Ovary (tissue), 7 donors: ENCODE measurements at regions not wholly inside any gene's neighbourhood (a gene's known extent, or its start where the extent isn't known, plus 50 kb on each side); places are given as distances from the start of the nearest gene placed in this dataset.
A peak's percentile ranks its signal among the peaks of the same experiment; 100 is the strongest.

Experiments
- DNase-seq, 5 donors: peaks; one replicate each; pipeline ENCODE4 v3.0.0-alpha.2; 2019 to 2020
- H3K27ac ChIP-seq, 2 donors: fragments of 200-600 bp; one replicate each; pipeline versions ENCODE4 v1.5.1 to v1.8.0; 2019 to 2022
- H3K27me3 ChIP-seq: fragments of 200-600 bp; one replicate; pipeline ENCODE4 v1.8.0; 2022
- H3K36me3 ChIP-seq: fragments of 200-600 bp; sonication (generic); one replicate; pipeline ENCODE4 v1.5.1; 2019
- H3K4me1 ChIP-seq: one replicate; pipeline ENCODE4 v1.8.1; 2013; ENCODE audit warnings: mild to moderate bottlenecking, moderate library complexity; ENCODE audit not compliant: insufficient read depth
- H3K4me3 ChIP-seq: fragments of 200-600 bp; sonication (generic); one replicate; pipeline ENCODE4 v1.5.1; 2017
- H3K9me3 ChIP-seq, 2 donors: fragments of 200-600 bp in 1 of 2; sonication (generic) in 1 of 2; one replicate each; pipeline versions ENCODE4 v1.5.1 to v1.8.1; 2013 to 2019; ENCODE audit warnings: mild to moderate bottlenecking in 1 of 2, moderate library complexity in 1 of 2
- EP300 ChIP-seq: sonication (generic); formaldehyde crosslinking; IDR thresholded peaks from one replicate; pipeline ENCODE4 v1.6.1; 2017; ENCODE audit warnings: antibody characterized with exemption
- POLR2A ChIP-seq: fragments of 450-650 bp; IDR thresholded peaks from one replicate; pipeline ENCODE4 v1.6.1; 2017; ENCODE audit warnings: antibody characterized with exemption, mild to moderate bottlenecking, moderate library complexity
- WGBS, 3 donors: extraction: QIAGEN DNeasy Blood & Tissue Kit in 1 of 3; methylation state at CpG; one replicate each; pipeline versions ENCODE4 v1.1.5 to v1.1.7; 2013 to 2017; 5-methylcytosine and 5-hydroxymethylcytosine counted together
- intact Hi-C, 4 donors: fragments of 100-400 bp; cut with DNase I; formaldehyde crosslinking; loops; one replicate each; pipeline versions ENCODE4 v1.11.0 to v1.15.1; 2022 to 2023
- TF ChIP-seq, protein P1 (sequence below), 3 donors: fragments of 450-650 bp in 2 of 3; fragments of 200-600 bp in 1 of 3; IDR thresholded peaks; one replicate each; pipeline versions ENCODE4 v1.5.1 to v1.8.0; 2016 to 2022; ENCODE audit warnings: antibody characterized with exemption in 3 of 3, mild to moderate bottlenecking in 1 of 3
- donor health status: DM: no; HTN: no; CAD: no; lungs with moderate emphysema.
- donor health status: DM: no; HTN: no; CAD: no.
- donor health status: Bipolar disorder and iron deficiency.
- donor health status: DM: no; HTN: no; CAD: no.
- donor health status: DM: yes; HTN: yes; CAD: no.

DNA sequence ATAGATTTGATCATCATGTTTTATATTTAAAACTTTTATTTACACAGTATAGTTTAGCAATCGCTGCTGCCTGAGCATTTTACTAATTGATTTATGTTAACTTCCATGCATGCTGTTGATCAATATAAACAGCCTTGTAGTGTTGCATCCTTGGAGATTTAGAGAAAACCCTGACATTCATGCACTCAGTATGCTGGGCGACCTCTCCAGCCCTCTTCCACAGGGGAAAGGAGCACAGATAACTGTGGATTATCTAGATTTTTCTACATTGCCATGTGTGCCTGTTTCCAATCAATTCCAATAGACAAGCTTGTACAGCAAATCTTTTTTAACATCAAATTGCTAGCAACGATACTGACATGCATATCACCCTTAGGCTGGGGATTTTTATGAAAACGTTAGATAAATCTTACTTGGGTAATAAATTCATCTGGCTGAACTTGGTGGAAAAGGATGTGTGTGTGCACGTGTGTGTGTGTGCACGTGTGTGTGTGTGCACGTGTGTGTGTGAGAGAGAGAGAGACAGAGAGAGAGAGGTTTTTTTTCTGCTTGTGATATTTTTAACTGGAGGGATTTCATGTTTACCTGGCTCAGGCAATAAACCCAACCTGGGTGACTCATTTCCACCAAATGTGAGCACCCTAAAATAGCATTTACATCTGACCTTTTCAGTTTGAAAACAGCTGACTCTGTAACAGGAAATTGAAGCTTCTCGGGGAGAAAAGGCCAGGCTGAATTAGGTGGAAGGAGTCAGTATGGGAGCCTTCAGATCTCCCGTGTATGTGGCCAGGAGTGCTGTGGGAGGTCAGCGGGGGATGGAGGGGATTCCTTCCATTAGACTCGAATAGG is 339.8 kb downstream of the PRDM2 start:
- H3K36me3 ChIP-seq = no peaks in the 10 kb centered on the region
- DNase-seq = no peak
- no peaks in the 10 kb centered on the region for H3K9me3 ChIP-seq
- H3K27ac ChIP-seq = no peak overlapping the region
- no peak overlapping the region for H3K4me3 ChIP-seq
- no peaks in the 10 kb centered on the region for H3K4me1 ChIP-seq
- H3K27me3 ChIP-seq = no peaks in the 10 kb centered on the region
- intact Hi-C loops = no loop called here
- no peak for TF ChIP-seq POLR2A
- TF ChIP-seq EP300 = no peak
- TF ChIP-seq, protein P1, sequence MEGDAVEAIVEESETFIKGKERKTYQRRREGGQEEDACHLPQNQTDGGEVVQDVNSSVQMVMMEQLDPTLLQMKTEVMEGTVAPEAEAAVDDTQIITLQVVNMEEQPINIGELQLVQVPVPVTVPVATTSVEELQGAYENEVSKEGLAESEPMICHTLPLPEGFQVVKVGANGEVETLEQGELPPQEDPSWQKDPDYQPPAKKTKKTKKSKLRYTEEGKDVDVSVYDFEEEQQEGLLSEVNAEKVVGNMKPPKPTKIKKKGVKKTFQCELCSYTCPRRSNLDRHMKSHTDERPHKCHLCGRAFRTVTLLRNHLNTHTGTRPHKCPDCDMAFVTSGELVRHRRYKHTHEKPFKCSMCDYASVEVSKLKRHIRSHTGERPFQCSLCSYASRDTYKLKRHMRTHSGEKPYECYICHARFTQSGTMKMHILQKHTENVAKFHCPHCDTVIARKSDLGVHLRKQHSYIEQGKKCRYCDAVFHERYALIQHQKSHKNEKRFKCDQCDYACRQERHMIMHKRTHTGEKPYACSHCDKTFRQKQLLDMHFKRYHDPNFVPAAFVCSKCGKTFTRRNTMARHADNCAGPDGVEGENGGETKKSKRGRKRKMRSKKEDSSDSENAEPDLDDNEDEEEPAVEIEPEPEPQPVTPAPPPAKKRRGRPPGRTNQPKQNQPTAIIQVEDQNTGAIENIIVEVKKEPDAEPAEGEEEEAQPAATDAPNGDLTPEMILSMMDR (IDR thresholded peaks at IDR 0.05) = no peak
- WGBS, 3 donors = 45 to 54% (median 52%) methylated on average over 11 of the region's 11 CpGs

GRCh38 chr1:14049965-14050364 is 350.0 kb downstream of the PRDM2 start:
- DNase-seq = no peak
- no peaks in the 10 kb centered on the region for H3K27me3 ChIP-seq
- intact Hi-C loops = no loop called here
- TF ChIP-seq EP300 = no peak
- no peak for TF ChIP-seq POLR2A
- TF ChIP-seq, protein P1 (IDR thresholded peaks at IDR 0.05) = no peak
- 64 to 73% (median 64%) methylated on average over 4 of the region's 4 CpGs for WGBS, 3 donors
- no peak overlapping the region for H3K4me3 ChIP-seq
- no peak overlapping the region for H3K27ac ChIP-seq
- H3K9me3 ChIP-seq = no peaks in the 10 kb centered on the region
- H3K4me1 ChIP-seq = no peaks in the 10 kb centered on the region
- no peaks in the 10 kb centered on the region for H3K36me3 ChIP-seq

DNA sequence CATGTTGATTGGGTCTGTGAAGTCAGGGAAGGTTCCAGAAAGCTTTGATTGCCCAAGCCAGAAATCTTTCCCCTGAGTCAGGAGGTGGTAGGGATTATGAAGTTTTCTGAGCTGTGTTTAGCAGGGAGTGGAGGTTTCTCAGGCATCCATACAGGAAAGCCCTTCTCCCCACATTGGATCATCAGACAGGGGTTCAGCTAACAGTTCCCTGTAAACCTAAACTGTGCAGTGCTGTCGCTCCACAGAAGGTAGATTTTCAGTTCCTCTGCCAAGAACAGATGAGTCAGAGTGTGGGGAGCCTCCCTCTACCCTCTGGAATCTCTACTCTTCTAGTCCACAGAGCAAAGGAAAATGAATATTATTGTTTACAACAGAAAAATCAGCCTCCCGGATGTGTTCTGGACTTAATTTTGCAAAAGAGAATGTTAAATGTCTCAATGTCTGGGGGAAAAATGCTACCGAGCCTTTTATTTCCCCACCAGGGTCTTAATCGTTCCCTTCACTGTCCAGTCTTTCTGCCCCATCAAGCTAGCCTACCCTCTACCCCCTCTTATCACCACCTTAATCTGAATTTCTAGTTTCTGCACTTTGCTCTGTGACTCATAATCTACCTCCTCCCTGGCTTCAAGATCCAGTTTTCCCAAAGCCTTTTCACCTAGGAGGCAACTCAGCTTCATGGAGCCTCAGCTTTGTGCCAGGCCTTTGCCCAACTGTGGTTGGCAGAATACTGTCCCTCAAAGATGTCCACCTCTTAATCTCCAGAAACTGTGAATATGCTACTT is 355.6 kb downstream of the PRDM2 start:
- intact Hi-C loops = no loop called here
- no peak for TF ChIP-seq POLR2A
- no peak for TF ChIP-seq EP300
- TF ChIP-seq, protein P1 (IDR thresholded peaks at IDR 0.05) = no peak

GRCh38 chr1:14057640-14058039 is 357.7 kb downstream of the PRDM2 start:
- Histone ChIP-seq H3K36me3 (no peaks in the 10 kb centered on the region), H3K4me1 (no peaks in the 10 kb centered on the region), H3K27me3 (no peaks in the 10 kb centered on the region), H3K4me3 (no peak overlapping the region), H3K27ac (no peak overlapping the region), H3K9me3 (no peaks in the 10 kb centered on the region)
- TF ChIP-seq POLR2A (no peak), EP300 (no peak)
- TF ChIP-seq, protein P1 (IDR thresholded peaks at IDR 0.05) = no peak
- intact Hi-C loops = no loop called here
- no peak for DNase-seq
- WGBS, 3 donors = 94 to 95% (median 95%) methylated on average over 3 of the region's 3 CpGs

More for the DNA sequence above, 355.6 kb downstream of the PRDM2 start:
- no peaks in the 10 kb centered on the region for H3K4me1 ChIP-seq
- 12 to 17% (median 12%) methylated on average over 4 of the region's 4 CpGs for WGBS, 3 donors
- peak in 1 of 5 donors; percentile 12 for DNase-seq
- no peak overlapping the region for H3K27ac ChIP-seq
- no peaks in the 10 kb centered on the region for H3K36me3 ChIP-seq
- no peaks in the 10 kb centered on the region for H3K27me3 ChIP-seq
- no peak overlapping the region for H3K4me3 ChIP-seq
- H3K9me3 ChIP-seq = no peaks in the 10 kb centered on the region
